HG02973 (cell line): ENCODE measurements at regions not wholly inside any gene's neighbourhood (a gene's known extent, or its start where the extent isn't known, plus 50 kb on each side); places are given as distances from the start of the nearest gene placed in this dataset.

Experiments used
- ATAC-seq: cut with Tn5 transposase; IDR thresholded peaks from one replicate; pipeline ENCODE4 v1.9.1; 2021; ENCODE audit warnings: moderate library complexity; ENCODE audit not compliant: unreplicated experiment

GRCh38 chr5:3734632-3735031, 139.0 kb downstream of the IRX1 start:
- no peak for ATAC-seq

GRCh38 chr5:3736466-3736865, 140.8 kb downstream of the IRX1 start:
- no peak for ATAC-seq

- no peak for ATAC-seq
These were observed 141.3 kb downstream of the IRX1 start for GRCh38 chr5:3736926-3737325.

GRCh38 chr5:3738919-3739318, 143.3 kb downstream of the IRX1 start:
- no peak for ATAC-seq

GRCh38 chr5:3740546-3741373, 145.1 kb downstream of the IRX1 start:
- ATAC-seq, result no peak

GRCh38 chr5:3741374-3741770, 145.7 kb downstream of the IRX1 start:
- ATAC-seq, result no peak

GRCh38 chr5:3742750-3743149, 147.1 kb downstream of the IRX1 start:
- no peak for ATAC-seq

GRCh38 chr5:3751846-3752245, 156.2 kb downstream of the IRX1 start:
- no peak for ATAC-seq

GRCh38 chr5:3778000-3778550, 182.4 kb downstream of the IRX1 start:
- no peak for ATAC-seq

- ATAC-seq, result no peak
These were observed 183.3 kb downstream of the IRX1 start for GRCh38 chr5:3778945-3779344.

GRCh38 chr5:3780278-3780677, 184.6 kb downstream of the IRX1 start:
- ATAC-seq, result no peak

GRCh38 chr5:3780907-3781306, 185.3 kb downstream of the IRX1 start:
- ATAC-seq, result no peak

GRCh38 chr5:3784854-3785253, 189.2 kb downstream of the IRX1 start:
- no peak for ATAC-seq

- no peak for ATAC-seq
These were observed 190.5 kb downstream of the IRX1 start for GRCh38 chr5:3786165-3786564.

GRCh38 chr5:3786891-3787430, 191.3 kb downstream of the IRX1 start:
- ATAC-seq, result no peak

- ATAC-seq, result no peak
These were observed 192.0 kb downstream of the IRX1 start for GRCh38 chr5:3787604-3788003.

- ATAC-seq, result no peak
These were observed 194.0 kb downstream of the IRX1 start for GRCh38 chr5:3789519-3790193.

- no peak for ATAC-seq
These were observed 197.5 kb downstream of the IRX1 start for GRCh38 chr5:3793162-3793561.

- no peak for ATAC-seq
These were observed 199.0 kb downstream of the IRX1 start for GRCh38 chr5:3794611-3795010.

- ATAC-seq, result no peak
These were observed 201.1 kb downstream of the IRX1 start for GRCh38 chr5:3796736-3797135.

GRCh38 chr5:3801967-3802366, 206.3 kb downstream of the IRX1 start:
- no peak for ATAC-seq

- no peak for ATAC-seq
These were observed 213.8 kb downstream of the IRX1 start for GRCh38 chr5:3809455-3809854.
